Upper lobe of left lung (tissue), 4 donors: ENCODE measurements at regions not wholly inside any gene's neighbourhood (a gene's known extent, or its start where the extent isn't known, plus 50 kb on each side); places are given as distances from the start of the nearest gene placed in this dataset.

Experiments used
- POLR2A ChIP-seq, 4 donors: fragments of 450-650 bp; IDR thresholded peaks; one replicate each; pipeline ENCODE4 v1.5.1; 2016 to 2017; ENCODE audit warnings: antibody characterized with exemption in 4 of 4, mild to moderate bottlenecking in 2 of 4
- TF ChIP-seq, protein P1 (sequence below), 6 experiments: fragments of 450-650 bp in 4 of 6; fragments of 200-600 bp in 2 of 6; sonication (generic) in 2 of 6; IDR thresholded peaks; one replicate each; pipeline ENCODE4 v1.5.1; 2016 to 2019; ENCODE audit warnings: antibody characterized with exemption in 6 of 6

- TF ChIP-seq, protein P1, sequence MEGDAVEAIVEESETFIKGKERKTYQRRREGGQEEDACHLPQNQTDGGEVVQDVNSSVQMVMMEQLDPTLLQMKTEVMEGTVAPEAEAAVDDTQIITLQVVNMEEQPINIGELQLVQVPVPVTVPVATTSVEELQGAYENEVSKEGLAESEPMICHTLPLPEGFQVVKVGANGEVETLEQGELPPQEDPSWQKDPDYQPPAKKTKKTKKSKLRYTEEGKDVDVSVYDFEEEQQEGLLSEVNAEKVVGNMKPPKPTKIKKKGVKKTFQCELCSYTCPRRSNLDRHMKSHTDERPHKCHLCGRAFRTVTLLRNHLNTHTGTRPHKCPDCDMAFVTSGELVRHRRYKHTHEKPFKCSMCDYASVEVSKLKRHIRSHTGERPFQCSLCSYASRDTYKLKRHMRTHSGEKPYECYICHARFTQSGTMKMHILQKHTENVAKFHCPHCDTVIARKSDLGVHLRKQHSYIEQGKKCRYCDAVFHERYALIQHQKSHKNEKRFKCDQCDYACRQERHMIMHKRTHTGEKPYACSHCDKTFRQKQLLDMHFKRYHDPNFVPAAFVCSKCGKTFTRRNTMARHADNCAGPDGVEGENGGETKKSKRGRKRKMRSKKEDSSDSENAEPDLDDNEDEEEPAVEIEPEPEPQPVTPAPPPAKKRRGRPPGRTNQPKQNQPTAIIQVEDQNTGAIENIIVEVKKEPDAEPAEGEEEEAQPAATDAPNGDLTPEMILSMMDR (IDR thresholded peaks at IDR 0.05) = no peak
- no peak for TF ChIP-seq POLR2A (IDR thresholded peaks at IDR 0.05)
These were observed 125.5 kb upstream of the ARMCX2 start for GRCh38 chrX:101785142-101785541.
